Breast epithelium (tissue), 3 donors: ENCODE measurements at regions not wholly inside any gene's neighbourhood (a gene's known extent, or its start where the extent isn't known, plus 50 kb on each side); places are given as distances from the start of the nearest gene placed in this dataset.

Experiments used
- CTCF ChIP-seq, 3 donors: fragments of 450-650 bp; IDR thresholded peaks; one replicate each; pipeline ENCODE4 v1.5.1; 2016 to 2017; ENCODE audit warnings: antibody characterized with exemption in 3 of 3, mild to moderate bottlenecking in 3 of 3, moderate library complexity in 3 of 3
- POLR2A ChIP-seq: fragments of 450-650 bp; IDR thresholded peaks from one replicate; pipeline ENCODE4 v1.6.1; 2016; ENCODE audit warnings: antibody characterized with exemption, mild to moderate bottlenecking, moderate library complexity
- POLR2AphosphoS5 ChIP-seq, 3 donors: sonication (generic); formaldehyde crosslinking; IDR thresholded peaks; one replicate each; pipeline ENCODE4 v1.6.1; 2017; ENCODE audit warnings: antibody characterized with exemption in 3 of 3

- TF ChIP-seq CTCF (IDR thresholded peaks at IDR 0.05) = no peak
- no peak for TF ChIP-seq POLR2AphosphoS5 (IDR thresholded peaks at IDR 0.05)
- TF ChIP-seq POLR2A = no peak
Observed at GRCh38 chr10:116001262-116001857, 271.6 kb downstream of the GFRA1 start.
